HG03175 (cell line): ENCODE measurements at regions not wholly inside any gene's neighbourhood (a gene's known extent, or its start where the extent isn't known, plus 50 kb on each side); places are given as distances from the start of the nearest gene placed in this dataset.

Experiments used
- ATAC-seq: cut with Tn5 transposase; IDR thresholded peaks from one replicate; pipeline ENCODE4 v1.9.1; 2021; ENCODE audit warnings: mild to moderate bottlenecking, moderate library complexity; ENCODE audit not compliant: unreplicated experiment

DNA sequence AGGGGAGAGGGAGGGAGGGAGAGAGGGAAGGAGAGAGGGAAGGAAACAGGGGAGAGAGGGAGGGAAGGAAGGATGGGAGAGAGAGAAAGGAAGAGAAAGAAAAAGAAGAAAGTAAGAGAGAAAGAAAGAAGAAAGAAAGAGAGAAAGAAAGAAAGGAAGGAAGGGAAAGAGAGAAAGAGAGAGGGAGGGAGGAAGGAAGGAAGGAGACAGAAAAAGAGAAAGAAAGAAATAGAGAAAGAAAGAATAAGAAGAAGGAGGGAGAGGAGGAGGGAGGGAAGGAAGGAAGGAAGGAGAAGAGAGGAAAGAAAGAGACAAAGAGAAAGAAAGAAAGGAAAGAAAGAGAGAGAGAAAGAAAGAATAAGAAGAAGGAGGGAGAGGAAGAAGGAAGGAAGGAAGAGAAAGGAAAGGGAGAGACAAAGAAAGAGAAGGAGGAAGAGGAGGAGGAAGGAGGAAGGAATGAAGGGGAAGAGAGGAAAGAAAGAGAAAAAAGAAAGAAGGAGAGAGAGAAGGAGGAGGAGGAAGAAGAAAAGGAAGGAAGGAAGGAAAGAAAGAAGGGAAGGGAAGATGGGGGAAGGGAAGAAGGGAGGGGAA lies 189.6 kb downstream of the PARM1 start:
- ATAC-seq = no peak

DNA sequence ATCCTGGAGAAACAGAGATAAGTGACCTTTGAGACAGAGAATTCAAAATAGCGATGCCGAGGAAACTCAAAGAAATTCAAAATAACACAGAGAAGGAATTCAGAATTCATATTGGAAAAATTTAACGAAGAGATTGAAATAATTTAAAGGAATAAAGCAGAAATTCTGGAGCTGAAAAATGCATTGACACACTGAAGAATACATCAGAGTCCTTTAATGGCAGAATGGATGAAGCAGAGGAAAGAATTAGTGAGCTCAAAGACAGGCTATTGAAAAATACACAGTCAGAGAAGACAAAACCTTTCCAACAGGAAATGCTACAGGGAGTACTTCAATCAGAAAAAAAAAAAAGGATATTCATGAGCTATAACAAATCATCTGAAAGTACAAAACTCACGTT lies 185.8 kb downstream of the PARM1 start:
- ATAC-seq = no peak

DNA sequence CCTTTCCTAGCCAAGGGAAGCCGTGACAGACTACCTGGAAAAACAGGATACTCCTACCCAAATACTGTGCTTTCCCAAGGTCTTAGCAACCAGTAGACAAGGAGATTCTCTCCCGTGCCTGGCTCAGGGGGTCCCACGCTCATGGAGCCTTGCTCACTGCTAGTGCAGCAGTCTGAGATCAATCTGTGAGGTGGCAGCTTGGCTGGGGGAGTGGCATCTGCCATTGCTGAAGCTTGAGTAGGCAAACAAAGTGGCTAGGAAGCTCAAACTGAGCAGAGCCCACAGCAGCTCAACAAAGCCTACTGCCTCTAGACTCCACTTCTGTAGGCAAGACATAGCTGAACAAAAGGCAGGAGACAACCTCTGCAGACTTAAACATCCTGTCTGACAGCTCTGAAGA lies 177.1 kb downstream of the PARM1 start:
- no peak for ATAC-seq

- ATAC-seq = peak; percentile 73
Measured at GRCh38 chr4:75107755-75108612, 175.1 kb downstream of the PARM1 start.

DNA sequence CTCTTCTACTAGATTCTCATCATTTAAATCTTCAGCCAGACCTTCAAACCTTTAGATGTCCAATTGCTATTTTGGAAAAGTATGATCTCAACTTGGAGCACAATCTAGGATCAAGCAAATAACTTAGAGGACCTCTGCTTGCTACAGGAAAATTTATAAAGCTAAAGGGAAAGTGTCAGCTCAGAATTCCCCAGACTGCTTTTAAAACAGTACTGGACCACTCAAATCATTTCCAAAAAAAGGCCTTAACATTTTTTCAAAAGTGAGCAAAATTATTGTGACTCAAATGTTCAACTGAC lies 169.8 kb downstream of the PARM1 start:
- no peak for ATAC-seq

GRCh38 chr4:75101906-75102786 lies 169.2 kb downstream of the PARM1 start:
- ATAC-seq = peak; percentile 39
